Thyroid gland (tissue), 4 donors: ENCODE measurements at regions not wholly inside any gene's neighbourhood (a gene's known extent, or its start where the extent isn't known, plus 50 kb on each side); places are given as distances from the start of the nearest gene placed in this dataset.

Source experiments
- CTCF ChIP-seq, 6 experiments: fragments of 200-600 bp in 3 of 6; fragments of 450-650 bp in 3 of 6; sonication (generic) in 3 of 6; IDR thresholded peaks; one replicate each; pipeline ENCODE4 v1.5.1; 2016 to 2019; ENCODE audit warnings: antibody characterized with exemption in 6 of 6, mild to moderate bottlenecking in 2 of 6, inconsistent platforms in 1 of 6, moderate library complexity in 1 of 6
- POLR2A ChIP-seq, 2 donors: fragments of 450-650 bp; IDR thresholded peaks; one replicate each; pipeline ENCODE4 v1.6.1; 2017; ENCODE audit warnings: antibody characterized with exemption in 2 of 2, mild to moderate bottlenecking in 2 of 2, moderate library complexity in 1 of 2

GRCh38 chr13:73941752-73942151 is 192.5 kb downstream of the KLF12 start:
- TF ChIP-seq CTCF (IDR thresholded peaks at IDR 0.05) (no peak), POLR2A (IDR thresholded peaks at IDR 0.05) (no peak)
